ENCODE measurements at regions not wholly inside any gene's neighbourhood (a gene's known extent, or its start where the extent isn't known, plus 50 kb on each side); places are given as distances from the start of the nearest gene placed in this dataset.

DNA sequence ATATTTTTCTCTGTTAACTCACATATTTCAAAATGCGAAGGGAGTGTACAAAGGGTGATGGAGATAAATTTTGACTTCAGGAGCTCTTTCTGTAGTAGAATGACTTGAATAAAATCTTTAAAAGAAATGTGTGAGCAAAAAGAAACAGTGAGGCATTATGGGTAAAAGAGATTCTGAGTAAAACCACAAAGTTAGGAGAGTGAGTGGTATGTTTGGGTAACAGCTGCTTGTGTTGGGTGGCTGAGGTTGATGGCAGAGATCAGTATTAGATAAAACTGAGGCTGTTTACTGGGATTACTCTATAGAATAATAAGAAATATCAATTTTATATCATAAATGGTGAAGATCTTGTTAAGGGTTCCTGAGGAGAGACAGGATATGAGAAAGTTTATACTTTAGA, 434.2 kb upstream of the AMOT start:
- TF ChIP-seq, protein P1, sequence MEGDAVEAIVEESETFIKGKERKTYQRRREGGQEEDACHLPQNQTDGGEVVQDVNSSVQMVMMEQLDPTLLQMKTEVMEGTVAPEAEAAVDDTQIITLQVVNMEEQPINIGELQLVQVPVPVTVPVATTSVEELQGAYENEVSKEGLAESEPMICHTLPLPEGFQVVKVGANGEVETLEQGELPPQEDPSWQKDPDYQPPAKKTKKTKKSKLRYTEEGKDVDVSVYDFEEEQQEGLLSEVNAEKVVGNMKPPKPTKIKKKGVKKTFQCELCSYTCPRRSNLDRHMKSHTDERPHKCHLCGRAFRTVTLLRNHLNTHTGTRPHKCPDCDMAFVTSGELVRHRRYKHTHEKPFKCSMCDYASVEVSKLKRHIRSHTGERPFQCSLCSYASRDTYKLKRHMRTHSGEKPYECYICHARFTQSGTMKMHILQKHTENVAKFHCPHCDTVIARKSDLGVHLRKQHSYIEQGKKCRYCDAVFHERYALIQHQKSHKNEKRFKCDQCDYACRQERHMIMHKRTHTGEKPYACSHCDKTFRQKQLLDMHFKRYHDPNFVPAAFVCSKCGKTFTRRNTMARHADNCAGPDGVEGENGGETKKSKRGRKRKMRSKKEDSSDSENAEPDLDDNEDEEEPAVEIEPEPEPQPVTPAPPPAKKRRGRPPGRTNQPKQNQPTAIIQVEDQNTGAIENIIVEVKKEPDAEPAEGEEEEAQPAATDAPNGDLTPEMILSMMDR (conservative IDR thresholded peaks at IDR 0.05; ENCODE audit: low read length) = no peak
- TF ChIP-seq EZH2phosphoT487 (IDR thresholded peaks at IDR 0.05; ENCODE audit: borderline replicate concordance) = no peak
